ENCODE measurements at regions not wholly inside any gene's neighbourhood (a gene's known extent, or its start where the extent isn't known, plus 50 kb on each side); places are given as distances from the start of the nearest gene placed in this dataset.

DNA sequence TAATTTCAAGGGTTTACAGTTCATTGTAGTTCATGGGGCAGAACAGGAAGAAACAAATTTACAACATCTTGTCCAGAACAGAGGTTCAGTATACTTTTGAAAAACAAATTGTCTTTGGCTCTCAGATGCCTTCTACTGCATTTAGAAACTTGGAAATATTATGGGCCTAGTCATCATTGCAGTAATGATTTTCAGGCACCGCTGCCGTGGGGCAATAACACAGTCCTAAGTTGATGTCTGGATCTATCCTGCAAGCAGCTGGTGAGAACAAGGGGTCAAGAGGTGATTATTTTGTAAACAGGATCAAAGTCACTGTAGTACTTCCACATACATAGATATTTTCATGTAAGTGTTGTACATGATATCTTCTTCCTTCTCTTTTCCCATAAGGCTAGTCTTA lies 82.5 kb upstream of the CAST start (continued):
- TF ChIP-seq CHD7 (IDR thresholded peaks at IDR 0.05; ENCODE audit: insufficient replicate concordance, low read length) = no peak
- no peak for TF ChIP-seq RFX5 (IDR thresholded peaks at IDR 0.05; ENCODE audit: borderline replicate concordance, low read depth, low read length)
- TF ChIP-seq CEBPB (IDR thresholded peaks at IDR 0.05; ENCODE audit: low read depth, low read length) = no peak
- TF ChIP-seq CREB1 (IDR thresholded peaks at IDR 0.05) = no peak
- TF ChIP-seq SUZ12 (IDR thresholded peaks at IDR 0.05; ENCODE audit: low read length) = no peak
- no peak for TF ChIP-seq SIN3A (conservative IDR thresholded peaks at IDR 0.05 in 1 of 2, IDR thresholded peaks at IDR 0.05 in 1 of 2; ENCODE audit: low read depth in 1 of 2, low read length in 2 of 2)
- TF ChIP-seq, protein P1, sequence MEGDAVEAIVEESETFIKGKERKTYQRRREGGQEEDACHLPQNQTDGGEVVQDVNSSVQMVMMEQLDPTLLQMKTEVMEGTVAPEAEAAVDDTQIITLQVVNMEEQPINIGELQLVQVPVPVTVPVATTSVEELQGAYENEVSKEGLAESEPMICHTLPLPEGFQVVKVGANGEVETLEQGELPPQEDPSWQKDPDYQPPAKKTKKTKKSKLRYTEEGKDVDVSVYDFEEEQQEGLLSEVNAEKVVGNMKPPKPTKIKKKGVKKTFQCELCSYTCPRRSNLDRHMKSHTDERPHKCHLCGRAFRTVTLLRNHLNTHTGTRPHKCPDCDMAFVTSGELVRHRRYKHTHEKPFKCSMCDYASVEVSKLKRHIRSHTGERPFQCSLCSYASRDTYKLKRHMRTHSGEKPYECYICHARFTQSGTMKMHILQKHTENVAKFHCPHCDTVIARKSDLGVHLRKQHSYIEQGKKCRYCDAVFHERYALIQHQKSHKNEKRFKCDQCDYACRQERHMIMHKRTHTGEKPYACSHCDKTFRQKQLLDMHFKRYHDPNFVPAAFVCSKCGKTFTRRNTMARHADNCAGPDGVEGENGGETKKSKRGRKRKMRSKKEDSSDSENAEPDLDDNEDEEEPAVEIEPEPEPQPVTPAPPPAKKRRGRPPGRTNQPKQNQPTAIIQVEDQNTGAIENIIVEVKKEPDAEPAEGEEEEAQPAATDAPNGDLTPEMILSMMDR (IDR thresholded peaks at IDR 0.05; ENCODE audit: control extremely low read depth in 1 of 3, insufficient read depth in 1 of 3, low read depth in 1 of 3, low read length in 3 of 3) = no peak

Measured in H1 (cell line).